Spleen (tissue), 4 donors: ENCODE measurements at regions not wholly inside any gene's neighbourhood (a gene's known extent, or its start where the extent isn't known, plus 50 kb on each side); places are given as distances from the start of the nearest gene placed in this dataset.

Experiments used
- small RNA-seq, 4 donors: library from RNA; depleted of rRNA; stranded (forward); fragments of <200 nt; gene quantifications; one replicate each; pipeline ENCODE3, GENCODE V24; 2016

Small RNA genes in the stretch of these regions (small RNA-seq; reads per million reads assigned to genes)
- 0 reads per million in 4 donors for gene RF00004
